ENCODE measurements at regions not wholly inside any gene's neighbourhood (a gene's known extent, or its start where the extent isn't known, plus 50 kb on each side); places are given as distances from the start of the nearest gene placed in this dataset.
A peak's percentile ranks its signal among the peaks of the same experiment; 100 is the strongest.

DNA sequence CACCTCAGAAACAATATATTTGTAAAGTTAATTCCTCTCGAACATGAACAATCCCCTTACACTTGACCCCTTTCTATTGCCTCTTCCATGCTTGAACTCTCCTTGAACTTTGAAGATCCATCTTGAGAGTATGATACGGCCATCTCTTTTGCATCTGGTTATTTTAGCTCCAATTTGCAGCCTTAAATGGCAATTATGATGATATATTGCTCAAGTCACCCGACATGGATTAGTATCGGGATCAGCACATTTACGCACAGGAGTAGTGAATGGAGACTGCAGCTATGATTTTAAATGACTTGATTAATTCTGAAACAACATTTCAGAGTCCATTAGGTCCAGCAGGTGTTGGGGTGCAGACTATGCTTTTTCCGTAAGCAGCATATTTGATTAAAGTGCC lies 143.8 kb upstream of the PAQR3 start:
- no peak for DNase-seq (ENCODE audit: low spot score)

DNA sequence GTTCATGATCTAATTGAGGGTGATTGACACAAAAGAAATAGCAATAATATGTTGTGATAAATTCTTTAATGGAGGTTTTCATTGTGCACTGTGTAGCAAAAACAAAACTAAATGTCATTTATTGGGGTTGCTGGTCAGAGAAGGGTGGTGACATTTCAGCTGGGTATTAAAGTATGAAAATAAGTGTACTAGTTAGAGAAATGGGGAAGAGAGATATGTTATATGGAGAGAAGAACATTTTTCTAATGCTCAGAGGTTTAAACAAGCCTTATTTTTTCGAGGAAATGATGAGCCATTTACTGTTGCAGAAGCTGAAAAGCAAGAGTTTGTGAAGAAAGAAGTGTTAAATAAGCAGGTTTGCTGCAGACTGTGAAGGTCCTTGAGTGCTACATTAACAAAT lies 142.7 kb upstream of the PAQR3 start:
- no peak for DNase-seq (ENCODE audit: low spot score)

DNA sequence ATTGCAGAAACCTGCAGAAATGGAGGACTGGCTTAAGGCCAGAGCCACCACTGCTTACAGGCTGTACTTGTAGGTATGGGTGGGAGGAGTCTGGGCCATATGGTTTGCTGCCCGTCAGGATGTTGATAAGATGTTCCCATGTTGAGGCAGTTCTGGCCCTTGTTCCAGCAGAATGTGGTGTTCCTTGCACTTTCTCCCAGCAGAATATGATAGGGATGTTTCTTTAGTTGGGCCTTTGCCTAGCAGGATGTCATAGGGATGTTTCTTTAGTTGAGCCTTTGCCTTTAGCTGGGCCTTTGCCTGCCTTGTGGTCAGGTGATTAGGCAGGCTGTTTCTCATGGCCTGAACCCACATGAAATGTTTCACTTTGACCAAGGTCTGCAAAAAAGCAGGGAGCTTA lies 139.1 kb upstream of the PAQR3 start:
- DNase-seq (ENCODE audit: low spot score), result no peak

DNA sequence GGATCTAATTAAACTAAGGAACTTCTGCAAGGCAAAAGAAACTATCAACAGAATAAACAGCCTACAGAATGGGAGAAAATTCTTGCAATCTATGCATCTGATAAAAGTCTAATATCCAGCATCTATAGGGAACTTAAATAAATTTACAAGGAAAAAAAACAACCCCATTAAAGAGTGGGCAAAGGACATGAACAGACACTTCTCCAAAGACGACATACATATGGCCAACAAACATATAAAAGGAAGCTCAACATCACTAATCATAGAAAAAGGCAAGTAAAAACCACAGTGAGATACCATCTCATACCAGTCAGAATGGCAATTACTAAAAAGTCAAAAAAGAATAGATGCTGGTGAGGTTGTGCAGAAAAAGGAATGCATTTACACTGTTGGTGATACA lies 134.8 kb upstream of the PAQR3 start:
- no peak for DNase-seq (ENCODE audit: low spot score)

DNA sequence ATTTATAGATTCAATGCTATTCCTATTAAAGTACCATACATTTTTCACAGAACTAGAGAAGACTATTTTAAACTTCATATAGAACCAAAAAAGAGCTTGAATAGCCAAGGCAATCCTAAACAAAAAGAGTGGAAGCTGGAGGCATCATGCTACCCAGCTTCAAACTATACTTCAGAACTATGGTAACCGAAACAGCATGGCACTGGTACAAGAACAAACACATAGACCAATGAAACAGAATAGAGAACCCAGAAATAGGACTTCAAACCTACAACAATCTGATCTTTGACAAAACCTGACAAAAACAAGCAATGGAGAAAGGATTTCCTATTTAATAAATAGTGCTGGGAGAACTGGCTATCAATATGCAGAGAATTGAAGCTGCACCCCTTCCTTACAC lies 134.2 kb upstream of the PAQR3 start:
- DNase-seq (ENCODE audit: low spot score), result no peak

DNA sequence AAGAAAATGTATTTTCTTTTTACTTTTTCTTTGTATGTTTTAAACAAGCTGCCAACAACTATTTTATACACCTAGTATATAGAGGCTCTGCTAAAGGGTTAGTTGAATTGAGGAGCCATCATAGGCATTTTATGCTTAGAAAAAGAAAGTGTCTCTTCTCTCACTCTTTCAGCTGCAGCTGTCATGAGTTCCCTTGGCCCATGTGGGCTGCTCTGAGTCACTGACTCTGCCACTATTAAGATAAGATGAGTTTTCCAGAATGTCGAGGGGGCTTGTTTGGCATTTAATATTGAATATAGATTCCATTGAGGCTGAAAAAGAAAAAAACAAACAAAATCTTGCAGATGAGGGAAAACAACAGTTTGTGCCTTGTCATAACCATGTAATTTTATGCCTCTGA lies 126.0 kb upstream of the PAQR3 start:
- DNase-seq (ENCODE audit: low spot score), result no peak

DNA sequence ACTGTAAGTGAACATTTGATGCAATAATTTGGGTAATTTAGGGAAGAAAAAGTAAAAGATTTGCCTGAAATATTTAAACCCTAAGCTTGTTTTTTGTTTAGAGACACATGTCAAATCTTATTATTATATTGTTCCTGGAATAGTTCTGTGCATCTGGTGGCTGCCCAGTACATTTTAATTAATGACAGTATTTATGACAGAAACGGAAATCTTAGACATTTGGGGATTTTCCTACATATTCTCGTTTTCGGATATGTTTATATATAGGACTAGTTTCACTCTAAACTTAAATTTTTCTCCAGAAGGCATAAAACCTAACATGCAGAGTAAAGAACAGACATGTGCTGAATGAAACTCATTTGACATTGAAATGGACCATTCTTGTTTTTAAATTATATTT lies 125.6 kb upstream of the PAQR3 start:
- DNase-seq (ENCODE audit: low spot score), result no peak

DNA sequence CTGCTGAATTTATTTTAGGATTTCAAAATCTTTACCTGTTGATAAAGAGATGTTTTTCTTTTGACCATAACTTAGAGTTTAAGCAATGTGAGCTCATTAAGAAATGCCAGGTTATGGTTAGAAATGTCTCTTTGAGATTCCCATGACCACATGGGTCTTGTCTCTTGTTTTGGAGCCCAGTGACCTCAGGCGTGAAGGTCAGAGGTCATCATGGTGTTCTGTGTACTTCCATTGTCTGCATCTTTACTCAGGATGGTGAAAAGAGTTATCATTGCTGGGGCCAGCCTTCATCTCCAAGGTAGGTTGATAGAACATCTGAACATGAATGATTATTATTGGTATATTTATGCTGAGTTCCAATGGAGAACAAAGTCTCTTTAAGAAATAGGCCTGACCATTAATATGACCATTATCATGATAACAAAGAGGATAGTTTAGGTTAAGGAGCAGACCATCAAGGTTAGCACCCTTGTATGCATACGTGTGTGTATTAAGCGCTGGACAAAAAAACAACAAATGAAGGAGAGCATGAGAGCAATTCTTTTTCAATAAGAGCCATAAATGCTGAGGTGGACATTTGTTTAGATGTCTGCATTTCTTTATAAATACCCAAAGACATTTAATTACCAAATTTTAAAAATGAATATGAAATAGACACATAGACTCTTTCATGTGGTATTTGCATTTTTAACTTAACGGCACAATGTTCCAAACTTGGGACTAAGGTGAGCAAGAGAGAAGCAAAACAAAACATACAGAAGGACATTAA lies 120.6 kb upstream of the PAQR3 start:
- DNase-seq (ENCODE audit: low spot score), result no peak

DNA sequence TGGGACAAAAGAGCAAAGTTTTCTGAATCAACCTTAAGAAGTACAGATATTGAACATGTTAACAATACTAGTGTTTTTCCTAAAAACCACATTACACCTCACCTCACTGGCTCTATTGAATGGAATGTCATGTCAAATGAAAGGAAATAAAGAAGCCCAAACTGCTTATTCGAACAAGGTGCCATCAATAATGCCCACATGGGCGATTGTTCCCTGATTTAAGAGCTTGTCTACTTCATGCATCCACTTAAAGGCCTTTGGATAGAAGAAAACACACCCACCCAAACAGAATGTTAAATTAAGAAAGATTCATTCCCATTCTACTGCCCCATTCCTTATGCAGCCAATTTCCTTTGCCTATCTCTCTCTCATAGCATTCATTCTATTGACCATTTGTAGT lies 118.5 kb upstream of the PAQR3 start:
- DNase-seq (ENCODE audit: low spot score), result no peak

DNA sequence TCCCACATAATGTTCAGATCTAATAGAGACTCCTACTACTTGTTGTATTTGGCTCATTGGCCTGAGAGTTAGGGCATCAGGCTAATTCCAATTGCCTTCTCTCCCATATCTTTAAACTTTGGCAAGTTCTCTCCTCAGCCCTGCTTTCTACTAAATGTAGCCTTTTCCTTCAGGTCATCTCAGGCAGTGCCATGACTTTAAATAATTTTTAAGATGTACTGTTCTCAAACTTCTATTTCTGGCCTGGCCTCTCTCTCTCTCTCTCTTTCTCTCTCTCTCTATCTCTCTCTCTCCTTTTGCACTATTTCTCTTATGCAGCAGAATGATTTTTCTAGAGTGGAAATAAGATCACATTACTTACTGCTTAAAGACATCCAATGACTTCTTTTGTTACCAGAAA lies 114.5 kb upstream of the PAQR3 start:
- no peak for DNase-seq (ENCODE audit: low spot score)

DNA sequence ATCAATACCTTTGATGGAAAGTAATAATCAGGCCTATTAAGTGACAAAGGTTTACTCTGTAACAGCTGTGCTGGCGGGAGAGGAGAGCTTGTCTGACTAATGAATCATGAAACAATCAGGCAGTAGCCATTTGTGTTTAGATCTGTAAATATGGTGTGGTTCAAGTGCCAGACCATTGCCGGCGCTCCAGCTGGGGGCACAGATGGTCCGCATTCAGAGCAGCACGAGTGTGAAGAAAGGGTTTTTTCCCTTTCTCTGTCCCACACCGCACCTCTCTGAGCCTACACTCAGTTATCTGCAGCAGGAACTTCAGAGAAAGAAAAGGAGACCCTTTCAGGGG lies 111.3 kb upstream of the PAQR3 start:
- no peak for DNase-seq (ENCODE audit: low spot score)

DNA sequence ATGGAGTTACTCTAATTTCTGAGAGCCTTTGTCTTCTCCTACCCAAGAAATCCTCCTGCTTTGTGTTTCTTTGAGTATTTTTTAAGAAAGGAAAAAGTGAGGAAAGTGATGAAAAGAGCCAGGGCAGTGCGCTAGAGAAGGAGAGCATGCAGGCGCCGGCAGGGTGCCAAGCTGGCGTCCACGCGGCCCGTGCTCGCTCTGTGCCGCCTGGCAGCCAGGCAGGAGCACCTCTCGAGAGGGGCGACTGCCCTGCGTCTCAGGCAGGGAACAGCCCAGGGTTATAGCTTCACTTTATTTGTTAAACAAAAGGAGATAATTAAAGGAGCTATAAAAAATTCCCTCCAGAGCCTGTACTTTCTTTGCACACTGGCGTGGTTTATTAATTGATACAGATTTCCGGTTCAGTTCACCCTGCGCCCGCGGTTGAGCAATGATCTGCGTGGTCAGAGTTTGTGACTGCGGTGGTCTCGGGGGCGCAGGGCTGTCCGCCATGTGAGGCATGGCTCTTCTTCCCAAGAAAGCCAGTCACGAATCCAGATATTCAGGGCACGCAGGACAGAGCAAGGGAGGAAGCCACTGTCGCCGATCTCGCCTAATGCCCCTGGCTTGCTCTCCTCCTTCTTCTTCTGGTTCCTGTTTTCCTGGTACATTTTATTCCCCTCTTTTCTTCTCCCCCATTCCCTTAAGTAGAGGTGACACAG lies 110.8 kb upstream of the PAQR3 start:
- DNase-seq (ENCODE audit: low spot score), result no peak

DNA sequence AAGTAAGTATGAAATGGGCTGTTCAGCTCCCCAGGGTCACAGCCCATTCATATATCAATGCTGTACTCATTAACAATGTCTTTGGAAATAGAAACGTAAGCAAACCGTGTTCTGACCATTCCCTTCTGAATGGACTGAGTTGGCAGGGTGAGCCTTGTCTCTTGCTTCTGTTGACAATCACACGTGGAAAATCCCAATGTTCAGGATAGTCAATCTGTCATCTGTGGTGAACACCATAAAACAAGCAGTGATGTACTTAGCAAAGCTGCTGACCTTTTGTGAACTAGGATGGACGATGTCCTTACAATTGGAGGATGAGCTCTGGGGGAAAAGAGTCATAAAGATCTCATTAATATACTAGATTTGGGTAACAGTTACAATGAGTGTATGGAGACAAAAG lies 109.6 kb upstream of the PAQR3 start:
- DNase-seq (ENCODE audit: low spot score), result no peak

DNA sequence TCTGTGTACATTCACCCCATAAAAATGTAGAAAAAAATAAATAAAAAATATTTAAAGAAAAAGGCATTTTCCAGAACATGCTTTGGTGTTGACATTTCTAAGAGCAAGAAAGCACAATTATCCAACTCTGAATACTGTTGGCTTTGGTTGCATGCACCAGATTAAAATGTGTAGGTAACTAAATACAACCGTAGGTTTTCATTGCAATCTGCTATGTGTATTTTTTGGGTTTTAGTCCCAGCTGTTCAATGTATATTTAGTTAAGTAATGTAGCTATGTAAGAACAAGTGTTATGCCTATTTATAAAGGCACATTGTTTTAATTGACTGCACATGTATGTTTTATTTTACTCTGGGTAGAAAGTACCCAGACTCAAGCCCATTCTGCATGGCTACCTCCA lies 108.1 kb upstream of the PAQR3 start:
- no peak for DNase-seq (ENCODE audit: low spot score)

DNA sequence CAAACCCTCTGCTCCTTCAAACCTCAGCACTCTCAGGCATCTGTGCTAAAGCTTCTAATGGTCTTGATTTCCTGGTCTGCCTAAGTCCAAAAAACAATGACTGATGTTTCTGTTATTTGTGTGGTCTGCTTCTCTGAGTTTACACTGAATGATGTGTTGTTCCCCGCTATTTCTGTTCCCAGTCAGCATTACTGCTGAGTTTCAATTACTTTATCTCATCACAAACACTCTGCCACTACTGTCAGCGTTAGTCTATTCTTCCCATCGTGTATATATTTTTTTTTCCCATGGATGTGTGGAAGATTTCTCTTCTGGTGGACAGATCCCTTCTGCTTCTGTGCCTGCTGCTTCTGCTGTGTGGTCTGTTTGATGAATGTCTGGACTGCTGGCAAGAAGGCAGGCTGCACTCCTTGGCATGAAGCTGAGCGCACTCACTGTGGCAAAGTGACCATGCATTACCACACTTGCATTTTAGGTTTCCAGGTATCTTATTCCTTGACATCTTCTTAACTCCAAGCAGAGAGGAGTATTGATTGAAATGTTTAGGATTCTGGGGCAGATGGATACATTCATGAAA lies 106.9 kb upstream of the PAQR3 start:
- DNase-seq (ENCODE audit: low spot score), result no peak

DNA sequence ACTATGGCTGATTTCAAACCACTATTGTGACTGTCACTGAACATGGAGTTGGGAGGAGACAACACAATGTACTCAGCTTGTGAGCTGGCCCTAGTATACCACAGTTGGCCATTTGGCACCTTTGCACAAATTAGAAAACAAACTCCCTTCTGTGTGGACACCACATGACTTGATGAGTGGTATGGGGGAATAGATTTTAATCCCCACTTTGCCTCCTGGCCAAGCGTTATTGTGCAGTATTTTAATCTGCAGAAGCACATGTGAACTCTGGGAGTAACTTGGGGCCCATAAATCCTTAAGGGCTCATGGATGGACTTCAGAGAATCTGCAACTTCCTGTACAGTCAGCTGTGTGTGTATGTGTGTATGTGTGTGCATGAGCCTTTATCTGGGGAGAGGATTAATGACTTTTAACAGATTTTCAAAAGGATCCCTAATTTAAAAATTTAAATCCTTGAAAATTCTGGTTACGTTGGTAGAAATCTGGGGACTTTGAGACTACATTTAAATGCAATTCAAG lies 105.0 kb upstream of the PAQR3 start:
- DNase-seq (ENCODE audit: low spot score), result no peak

DNA sequence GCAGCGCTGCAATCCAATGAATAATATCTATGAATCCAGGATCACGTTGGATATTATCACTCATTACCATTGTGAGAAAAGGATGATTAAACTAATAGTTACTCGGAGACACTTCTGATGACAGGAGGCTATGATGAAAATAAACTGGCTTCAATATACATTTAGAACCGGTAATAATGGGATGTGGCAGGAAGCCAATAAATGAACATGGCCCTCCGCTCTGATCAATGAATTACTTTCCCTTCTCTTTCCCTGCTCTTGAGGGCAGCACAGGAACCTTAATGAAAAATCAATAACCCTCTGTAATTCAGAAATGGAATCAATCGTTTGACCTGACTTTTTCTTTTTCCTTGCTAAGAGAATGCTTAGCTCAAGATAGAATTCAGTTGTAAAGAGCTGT lies 103.9 kb upstream of the PAQR3 start:
- DNase-seq (ENCODE audit: low spot score), result no peak

DNA sequence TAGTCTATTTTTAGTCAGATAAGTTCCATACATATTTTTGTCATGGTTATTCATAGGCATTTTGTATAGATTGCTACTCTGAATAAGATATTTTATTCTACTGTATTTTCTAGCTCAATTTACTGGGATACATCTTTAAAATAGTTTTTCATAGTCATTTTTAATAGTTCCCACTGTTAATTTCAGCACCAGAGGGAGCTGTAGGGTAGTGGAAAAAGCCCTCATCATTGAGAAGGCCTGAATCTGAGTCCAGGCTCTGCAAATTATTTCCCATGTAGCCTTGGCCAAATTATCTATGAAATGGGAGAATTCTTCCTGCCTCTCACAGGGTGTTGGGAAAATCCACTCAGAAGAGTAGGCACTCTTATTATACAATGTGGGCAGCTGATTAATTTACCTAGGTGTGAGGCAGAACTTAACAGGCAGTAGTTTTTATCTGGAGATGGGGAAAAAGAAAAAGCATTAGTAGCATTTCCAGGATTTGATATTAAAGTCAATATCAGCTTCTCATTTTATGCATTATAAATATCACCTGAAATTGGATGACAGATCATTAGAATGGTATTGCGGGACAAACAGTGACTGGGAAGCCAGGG lies 102.9 kb upstream of the PAQR3 start:
- peak; percentile 43 for DNase-seq (ENCODE audit: low spot score)

DNA sequence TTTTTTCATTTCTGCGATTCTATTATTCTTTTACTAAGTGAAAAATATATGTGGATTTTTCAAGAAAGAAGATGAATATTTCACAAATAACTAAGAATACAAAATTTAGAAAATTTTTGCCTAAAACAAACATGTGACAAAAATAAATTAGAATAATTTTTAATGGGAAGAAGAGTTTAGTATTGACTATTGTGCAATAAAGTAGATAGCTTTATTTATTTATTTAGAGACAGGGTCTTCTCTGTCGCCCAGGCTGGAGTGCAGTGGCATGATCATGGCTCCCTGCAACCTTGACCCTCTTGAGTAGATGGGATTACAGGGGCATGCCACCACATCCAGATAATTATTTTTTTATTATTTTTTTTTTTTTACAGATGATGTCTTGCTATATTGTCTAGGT lies 95.3 kb upstream of the PAQR3 start:
- no peak for DNase-seq (ENCODE audit: low spot score)

DNA sequence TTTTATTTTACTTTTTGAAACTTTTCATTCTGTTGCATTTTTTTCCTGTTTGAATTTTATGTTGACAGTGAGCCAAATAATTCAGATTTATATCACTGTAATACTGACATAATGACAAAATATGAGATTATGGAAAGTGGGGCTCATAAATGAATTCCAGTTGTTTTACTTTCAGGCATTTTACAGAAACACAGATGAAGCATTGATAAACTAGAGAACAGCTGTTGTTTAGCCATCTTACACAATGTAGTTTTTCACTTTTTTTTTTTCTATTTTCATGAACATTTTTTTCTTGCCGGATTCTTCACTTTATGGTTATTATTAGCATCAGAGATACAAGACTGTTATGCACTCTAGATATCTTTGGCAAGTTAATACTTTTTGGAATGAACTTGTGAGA lies 91.7 kb upstream of the PAQR3 start:
- DNase-seq (ENCODE audit: low spot score), result no peak

DNA sequence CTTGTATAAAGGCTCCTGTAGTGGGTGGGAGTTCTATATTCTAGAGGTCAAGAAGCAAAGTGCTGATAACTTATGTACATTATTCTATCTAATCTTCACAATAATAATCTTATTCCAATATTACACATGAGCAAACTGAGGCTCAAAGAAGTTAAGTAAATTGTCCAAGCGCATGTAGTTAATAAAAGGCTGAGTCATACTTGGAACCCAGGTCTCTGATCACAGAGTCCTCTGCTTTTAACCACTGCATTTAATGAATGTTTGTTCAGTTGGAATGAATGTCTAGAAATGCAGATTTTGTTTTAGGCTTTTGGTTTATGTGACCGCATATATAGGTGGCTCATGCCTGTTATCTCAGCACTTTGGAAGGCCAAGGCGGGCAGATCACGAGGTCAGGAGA lies 88.4 kb upstream of the PAQR3 start:
- no peak for DNase-seq (ENCODE audit: low spot score)

DNA sequence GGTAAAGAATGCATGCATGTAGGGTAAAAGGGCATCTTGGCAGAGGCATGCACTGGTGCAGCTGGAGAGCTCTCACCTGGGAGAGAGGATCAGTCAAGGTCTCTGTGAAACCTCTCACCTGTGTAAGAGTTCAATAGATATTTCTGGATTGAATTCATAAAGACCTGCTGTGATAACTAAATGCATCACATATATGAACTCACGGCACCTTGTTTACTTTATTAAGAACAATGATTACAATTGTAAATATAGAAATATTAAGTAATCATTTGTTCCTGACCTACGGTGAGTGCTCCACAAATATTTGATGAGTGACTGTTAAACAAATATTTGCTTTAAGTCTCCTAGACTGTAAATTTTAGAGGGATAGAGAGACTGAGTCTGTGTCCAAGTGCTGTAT lies 85.9 kb upstream of the PAQR3 start:
- DNase-seq (ENCODE audit: low spot score), result no peak

All from GM03348 (cell line).